Smooth muscle cell (in vitro differentiated cells): ENCODE measurements at regions not wholly inside any gene's neighbourhood (a gene's known extent, or its start where the extent isn't known, plus 50 kb on each side); places are given as distances from the start of the nearest gene placed in this dataset.

Source experiments
- DNase-seq: peaks from one replicate; lab custom pipeline; 2025; ENCODE audit not compliant: unreplicated experiment; lab: John Stamatoyannopoulos, UW
- H2AFZ ChIP-seq: fragments of 200-600 bp; sonication (generic); 2 replicates; pipeline ENCODE4 v1.6.0; 2016; ENCODE audit warnings: antibody characterized with exemption, low read depth, mild to moderate bottlenecking
- H3F3A ChIP-seq: fragments of 200-600 bp; sonication (generic); 2 replicates; pipeline ENCODE4 v1.6.0; 2017; ENCODE audit warnings: antibody characterized with exemption, low read depth
- H3K27ac ChIP-seq: fragments of 200-600 bp; sonication (generic); 2 replicates; pipeline ENCODE4 v1.5.1; 2016; ENCODE audit warnings: low read depth, mild to moderate bottlenecking
- H3K27me3 ChIP-seq: fragments of 200-600 bp; sonication (generic); 2 replicates; pipeline ENCODE4 v1.6.1; 2016; ENCODE audit warnings: low read depth, mild to moderate bottlenecking
- H3K36me3 ChIP-seq: fragments of 200-600 bp; sonication (generic); 2 replicates; pipeline ENCODE4 v1.5.1; 2016; ENCODE audit warnings: low read depth
- H3K4me1 ChIP-seq: fragments of 200-600 bp; sonication (generic); 2 replicates; pipeline ENCODE4 v1.5.1; 2016; ENCODE audit warnings: low read depth
- H3K4me2 ChIP-seq: fragments of 200-600 bp; sonication (generic); 2 replicates; pipeline ENCODE4 v1.6.0; 2016; ENCODE audit warnings: mild to moderate bottlenecking
- H3K4me3 ChIP-seq: fragments of 200-600 bp; sonication (generic); 2 replicates; pipeline ENCODE4 v1.5.1; 2016; ENCODE audit warnings: mild to moderate bottlenecking
- H3K79me2 ChIP-seq: fragments of 200-600 bp; sonication (generic); 2 replicates; pipeline ENCODE4 v1.6.0; 2016; ENCODE audit warnings: low read depth, mild to moderate bottlenecking
- H3K9ac ChIP-seq: fragments of 200-600 bp; sonication (generic); 2 replicates; pipeline ENCODE4 v1.6.0; 2016; ENCODE audit warnings: low read depth
- H3K9me3 ChIP-seq: fragments of 200-600 bp; sonication (generic); replicated peaks from 2 replicates; pipeline ENCODE4 v1.5.1; 2016; ENCODE audit warnings: low read depth
- H4K20me1 ChIP-seq: fragments of 200-600 bp; sonication (generic); 2 replicates; pipeline ENCODE4 v1.6.0; 2016; ENCODE audit warnings: low read depth
- CTCF ChIP-seq: fragments of 200-600 bp; sonication (generic); IDR thresholded peaks from 2 replicates; pipeline ENCODE4 v1.5.1; 2017; ENCODE audit warnings: borderline replicate concordance, mild to moderate bottlenecking, antibody characterized with exemption; ENCODE audit not compliant: insufficient read depth, poor library complexity, severe bottlenecking
- WGBS: methylation state at CpG from one replicate; pipeline ENCODE4 v1.1.7; 2016; ENCODE audit warnings: low lambda C conversion rate; 5-methylcytosine and 5-hydroxymethylcytosine counted together

DNA sequence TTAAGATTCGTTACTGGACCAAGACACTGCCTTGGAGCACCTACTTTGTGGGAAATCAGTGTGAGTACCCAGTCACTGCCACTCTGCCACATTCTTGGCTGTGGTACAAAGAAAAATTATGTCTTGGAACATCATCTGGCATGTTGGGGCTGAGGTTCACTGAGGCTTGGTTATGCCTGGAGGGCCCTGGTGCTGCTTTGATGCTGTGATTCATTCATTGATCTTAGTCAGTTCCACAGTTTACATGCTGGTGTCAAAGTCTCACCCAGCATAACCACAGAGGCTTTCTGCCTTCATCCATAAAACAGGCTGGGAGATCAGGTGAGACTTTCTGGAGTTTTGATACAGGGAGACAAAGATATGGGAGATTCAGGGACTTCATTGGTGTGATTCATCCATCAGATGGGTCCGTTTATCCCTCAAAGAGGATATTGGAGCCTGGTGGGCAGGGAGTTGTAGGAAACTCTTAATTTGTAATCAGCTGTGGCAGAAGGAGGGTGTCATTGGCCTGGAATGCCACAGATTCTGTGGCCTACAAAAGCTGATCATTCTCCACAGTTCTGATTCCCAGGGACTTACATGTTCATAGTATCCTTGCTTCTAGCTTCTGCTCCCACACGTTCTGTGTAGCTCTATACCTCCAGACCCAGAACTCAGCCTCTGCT lies 322.5 kb downstream of the PMP22 start:
- no peak for DNase-seq
- H3K4me2 ChIP-seq, result no peak overlapping the region
- no peak overlapping the region for H3K27ac ChIP-seq
- H3K9me3 ChIP-seq, result no peaks in the 10 kb centered on the region
- H3K4me1 ChIP-seq, result peaks cover 7% of the 10 kb centered on the region
- no peaks in the 10 kb centered on the region for H4K20me1 ChIP-seq
- no peaks in the 10 kb centered on the region for H3K36me3 ChIP-seq
- no peak overlapping the region for H3K4me3 ChIP-seq
- no peak overlapping the region for H2AFZ ChIP-seq
- no peak overlapping the region for H3K9ac ChIP-seq
- H3K27me3 ChIP-seq, result no peaks in the 10 kb centered on the region
- H3K79me2 ChIP-seq, result no peaks in the 10 kb centered on the region
- 38% methylated on average over 3 of the region's 3 CpGs for WGBS
- no peaks in the 10 kb centered on the region for H3F3A ChIP-seq
- TF ChIP-seq CTCF, result no peak

DNA sequence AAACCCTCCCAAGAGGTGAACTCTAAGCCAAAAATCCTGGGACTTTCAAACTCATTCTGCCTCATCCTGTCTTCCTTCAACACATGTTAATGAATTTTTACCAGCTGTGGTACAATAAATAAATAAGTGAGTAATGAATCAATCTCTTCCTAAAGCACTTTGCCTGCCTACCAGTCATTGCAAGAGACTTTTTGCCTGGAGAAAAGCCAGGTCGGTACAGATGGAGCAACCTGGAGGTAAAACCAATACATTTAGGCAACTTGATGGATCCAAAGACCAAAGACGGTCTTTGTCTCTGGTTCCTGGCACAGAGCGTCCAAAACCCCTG lies 324.2 kb downstream of the PMP22 start:
- H3K27ac ChIP-seq, result no peak overlapping the region
- H3K4me1 ChIP-seq, result peaks cover 11% of the 10 kb centered on the region
- no peak for DNase-seq
- H3K79me2 ChIP-seq, result no peaks in the 10 kb centered on the region
- no peak overlapping the region for H3K4me3 ChIP-seq
- no peaks in the 10 kb centered on the region for H3K9me3 ChIP-seq
- TF ChIP-seq CTCF, result no peak
- no peaks in the 10 kb centered on the region for H4K20me1 ChIP-seq
- WGBS, result 93% methylated on average over 3 of the region's 3 CpGs
- H3K27me3 ChIP-seq, result peaks cover 3% of the 10 kb centered on the region
- H2AFZ ChIP-seq, result no peak overlapping the region
- H3K36me3 ChIP-seq, result no peaks in the 10 kb centered on the region
- no peak overlapping the region for H3K4me2 ChIP-seq
- H3K9ac ChIP-seq, result no peak overlapping the region
- H3F3A ChIP-seq, result no peaks in the 10 kb centered on the region

- H3K4me3 ChIP-seq, result no peak overlapping the region
- no peak overlapping the region for H3K27ac ChIP-seq
- no peaks in the 10 kb centered on the region for H4K20me1 ChIP-seq
- H3K36me3 ChIP-seq, result no peaks in the 10 kb centered on the region
- no peaks in the 10 kb centered on the region for H3K79me2 ChIP-seq
- H3K4me1 ChIP-seq, result peaks cover 11% of the 10 kb centered on the region
- H2AFZ ChIP-seq, result no peak overlapping the region
- no peaks in the 10 kb centered on the region for H3K9me3 ChIP-seq
- peaks cover 3% of the 10 kb centered on the region for H3K27me3 ChIP-seq
- no peak overlapping the region for H3K4me2 ChIP-seq
- H3K9ac ChIP-seq, result no peak overlapping the region
- no peak for DNase-seq
- 96% methylated on average over 4 of the region's 4 CpGs for WGBS
- no peak for TF ChIP-seq CTCF
- H3F3A ChIP-seq, result no peaks in the 10 kb centered on the region
Observed at GRCh38 chr17:14940108-14940937, 324.8 kb downstream of the PMP22 start.
